DND-41 (cell line): ENCODE measurements at regions not wholly inside any gene's neighbourhood (a gene's known extent, or its start where the extent isn't known, plus 50 kb on each side); places are given as distances from the start of the nearest gene placed in this dataset.

Experiments used
- ATAC-seq: fragments of 200-7000 bp; cut with Tn5 transposase; 3 replicates; pipeline ENCODE4 v1.9.1; 2021; ENCODE audit warnings: low read depth; ENCODE audit not compliant: insufficient read depth
- DNase-seq: peaks from one replicate; pipeline ENCODE4 v3.0.0-alpha.2; 2020
- H2AFZ ChIP-seq: 2 replicates; pipeline ENCODE4 v1.6.0; 2012; ENCODE audit warnings: low read depth, low read length
- H3K27ac ChIP-seq: 2 replicates; pipeline ENCODE4 v1.5.1; 2012; ENCODE audit warnings: low read length, inconsistent platforms
- H3K27me3 ChIP-seq: fragments of 200-600 bp; sonication (generic); 2 replicates; pipeline ENCODE4 v1.6.0; 2012; ENCODE audit warnings: low read length, mild to moderate bottlenecking, inconsistent platforms; ENCODE audit not compliant: insufficient read depth, poor library complexity
- H3K36me3 ChIP-seq: 2 replicates; pipeline ENCODE4 v1.5.1; 2012; ENCODE audit warnings: low read length, inconsistent platforms; ENCODE audit not compliant: insufficient read depth
- H3K4me1 ChIP-seq: 2 replicates; pipeline ENCODE4 v1.5.1; 2012; ENCODE audit warnings: mild to moderate bottlenecking, low read length; ENCODE audit not compliant: insufficient read depth
- H3K4me2 ChIP-seq: 2 replicates; pipeline ENCODE4 v1.6.0; 2012; ENCODE audit warnings: mild to moderate bottlenecking, moderate library complexity, low read length, inconsistent platforms; ENCODE audit not compliant: insufficient read depth
- H3K4me3 ChIP-seq, 2 experiments: fragments of 200-600 bp in 1 of 2; shearing (Covaris generic) in 1 of 2; 2 replicates each; pipeline ENCODE4 v1.5.1; 2012 to 2016; ENCODE audit warnings: inconsistent platforms in 2 of 2, low read length in 2 of 2, mild to moderate bottlenecking in 2 of 2, low read depth in 1 of 2, moderate library complexity in 1 of 2
- H3K79me2 ChIP-seq: 2 replicates; pipeline ENCODE4 v1.6.0; 2012; ENCODE audit warnings: low read length, inconsistent platforms; ENCODE audit not compliant: insufficient read depth
- H3K9ac ChIP-seq: 2 replicates; pipeline ENCODE4 v1.6.0; 2012; ENCODE audit warnings: low read depth, mild to moderate bottlenecking, inconsistent platforms, low read length, moderate library complexity
- H3K9me3 ChIP-seq: 2 replicates; pipeline ENCODE4 v1.5.1; 2012; ENCODE audit warnings: low read length, moderate library complexity, mild to moderate bottlenecking, inconsistent platforms; ENCODE audit not compliant: insufficient read depth, severe bottlenecking
- H4K20me1 ChIP-seq: 2 replicates; pipeline ENCODE4 v1.6.0; 2012; ENCODE audit warnings: low read length; ENCODE audit not compliant: insufficient read depth
- CTCF ChIP-seq: IDR thresholded peaks from 2 replicates; pipeline ENCODE4 v1.5.1; 2012; ENCODE audit warnings: borderline replicate concordance, low read length, moderate library complexity, mild to moderate bottlenecking; ENCODE audit not compliant: poor library complexity, severe bottlenecking; ENCODE audit errors: extremely low read depth
- EZH2 ChIP-seq: IDR thresholded peaks from 3 replicates; pipeline ENCODE4 v1.6.1; 2012; ENCODE audit warnings: borderline replicate concordance, low read depth, mild to moderate bottlenecking, moderate library complexity, low read length, inconsistent platforms; ENCODE audit not compliant: severe bottlenecking

- no peak overlapping the region for H3K27ac ChIP-seq
- ATAC-seq, result no peak
- DNase-seq, result no peak
These were observed 257.7 kb upstream of the PEX5L start for GRCh38 chr3:180294282-180295027.

GRCh38 chr3:180295811-180296210, 259.1 kb upstream of the PEX5L start:
- H3K27ac ChIP-seq, result no peak overlapping the region
- no peak overlapping the region for H3K9ac ChIP-seq
- DNase-seq, result no peak
- H3K36me3 ChIP-seq, result no peaks in the 10 kb centered on the region
- H2AFZ ChIP-seq, result no peak overlapping the region
- H3K27me3 ChIP-seq, result no peaks in the 10 kb centered on the region
- TF ChIP-seq EZH2, result no peak
- TF ChIP-seq CTCF, result no peak
- no peaks in the 10 kb centered on the region for H3K79me2 ChIP-seq
- no peaks in the 10 kb centered on the region for H3K9me3 ChIP-seq
- no peak for ATAC-seq
- H3K4me3 ChIP-seq, result no peak overlapping the region
- H4K20me1 ChIP-seq, result no peaks in the 10 kb centered on the region
- H3K4me2 ChIP-seq, result no peak overlapping the region
- no peaks in the 10 kb centered on the region for H3K4me1 ChIP-seq

More at GRCh38 chr3:180294282-180295027, 257.7 kb upstream of the PEX5L start:
- no peaks in the 10 kb centered on the region for H3K27me3 ChIP-seq
- H3K4me1 ChIP-seq, result no peaks in the 10 kb centered on the region
- H2AFZ ChIP-seq, result no peak overlapping the region
- no peak for TF ChIP-seq CTCF
- no peak for TF ChIP-seq EZH2
- H3K9ac ChIP-seq, result no peak overlapping the region
- no peak overlapping the region for H3K4me2 ChIP-seq
- H4K20me1 ChIP-seq, result no peaks in the 10 kb centered on the region
- no peak overlapping the region for H3K4me3 ChIP-seq
- H3K36me3 ChIP-seq, result no peaks in the 10 kb centered on the region
- H3K79me2 ChIP-seq, result no peaks in the 10 kb centered on the region
- no peaks in the 10 kb centered on the region for H3K9me3 ChIP-seq

- H4K20me1 ChIP-seq, result no peaks in the 10 kb centered on the region
- H3K4me2 ChIP-seq, result no peak overlapping the region
- H3K9me3 ChIP-seq, result no peaks in the 10 kb centered on the region
- no peaks in the 10 kb centered on the region for H3K27me3 ChIP-seq
- no peak overlapping the region for H3K4me3 ChIP-seq
- no peak overlapping the region for H2AFZ ChIP-seq
- H3K36me3 ChIP-seq, result no peaks in the 10 kb centered on the region
- DNase-seq (no peak), ATAC-seq (no peak)
- no peak for TF ChIP-seq EZH2
- no peak for TF ChIP-seq CTCF
- H3K27ac ChIP-seq, result no peak overlapping the region
- H3K79me2 ChIP-seq, result no peaks in the 10 kb centered on the region
- no peak overlapping the region for H3K9ac ChIP-seq
- no peaks in the 10 kb centered on the region for H3K4me1 ChIP-seq
These were observed 260.2 kb upstream of the PEX5L start for GRCh38 chr3:180296971-180297370.

GRCh38 chr3:180306155-180306554, 269.4 kb upstream of the PEX5L start:
- Histone ChIP-seq H3K27me3 (no peaks in the 10 kb centered on the region), H3K36me3 (no peaks in the 10 kb centered on the region), H3K4me2 (no peak overlapping the region), H3K79me2 (no peaks in the 10 kb centered on the region), H3K4me3 (no peak overlapping the region), H3K27ac (no peak overlapping the region), H2AFZ (no peak overlapping the region), H3K9me3 (no peaks in the 10 kb centered on the region), H3K4me1 (no peaks in the 10 kb centered on the region), H3K9ac (no peak overlapping the region), H4K20me1 (no peaks in the 10 kb centered on the region)
- no peak for TF ChIP-seq EZH2
- TF ChIP-seq CTCF, result no peak
- ATAC-seq (no peak), DNase-seq (no peak)
